ENCODE measurements at regions not wholly inside any gene's neighbourhood (a gene's known extent, or its start where the extent isn't known, plus 50 kb on each side); places are given as distances from the start of the nearest gene placed in this dataset.

- H3K4me1 ChIP-seq, result no peaks in the 10 kb centered on the region
- WGBS, 2 donors, result 36 to 52% methylated on average over 1 of the region's 1 CpG
- DNase-seq (ENCODE audit: low spot score in 2 of 2), result no peak
These were observed 149.9 kb downstream of the CRPPA start for GRCh38 chr7:16271355-16271915.

GRCh38 chr7:16270844-16271243 is 150.5 kb downstream of the CRPPA start:
- no peaks in the 10 kb centered on the region for H3K9me3 ChIP-seq
- DNase-seq (ENCODE audit: low spot score in 2 of 2), result no peak
- H3K27ac ChIP-seq, result no peak overlapping the region
- no peaks in the 10 kb centered on the region for H3K4me1 ChIP-seq
- H3K27me3 ChIP-seq, result no peaks in the 10 kb centered on the region
- WGBS, 2 donors, result 75 to 86% methylated on average over 4 of the region's 4 CpGs
- no peak for TF ChIP-seq CTCF (IDR thresholded peaks at IDR 0.05)
- TF ChIP-seq POLR2A (IDR thresholded peaks at IDR 0.05), result no peak
- no peak for TF ChIP-seq EP300 (IDR thresholded peaks at IDR 0.05)
- H3K36me3 ChIP-seq, result peaks cover 0 to 6% (median 0%) of the 10 kb centered on the region in 3 donors
- no peak overlapping the region for H3K4me3 ChIP-seq

More at GRCh38 chr7:16271355-16271915, 149.9 kb downstream of the CRPPA start:
- no peaks in the 10 kb centered on the region for H3K27me3 ChIP-seq
- peaks cover 0 to 6% (median 0%) of the 10 kb centered on the region in 3 donors for H3K36me3 ChIP-seq
- no peaks in the 10 kb centered on the region for H3K9me3 ChIP-seq
- H3K4me3 ChIP-seq, result no peak overlapping the region
- H3K27ac ChIP-seq, result no peak overlapping the region
- TF ChIP-seq CTCF (IDR thresholded peaks at IDR 0.05), result no peak
- no peak for TF ChIP-seq EP300 (IDR thresholded peaks at IDR 0.05)
- no peak for TF ChIP-seq POLR2A (IDR thresholded peaks at IDR 0.05)

GRCh38 chr7:16268821-16269768 is 152.2 kb downstream of the CRPPA start:
- Histone ChIP-seq H3K36me3 (no peaks in the 10 kb centered on the region), H3K4me1 (peaks cover 0 to 3% (median 0%) of the 10 kb centered on the region in 4 donors), H3K4me3 (no peak overlapping the region), H3K27ac (no peak overlapping the region), H3K27me3 (no peaks in the 10 kb centered on the region), H3K9me3 (no peaks in the 10 kb centered on the region)
- DNase-seq (ENCODE audit: low spot score in 2 of 2), result no peak
- WGBS, 2 donors, result 81 to 87% methylated on average over 12 of the region's 12 CpGs
- TF ChIP-seq EP300 (IDR thresholded peaks at IDR 0.05), result no peak
- no peak for TF ChIP-seq CTCF (IDR thresholded peaks at IDR 0.05)
- TF ChIP-seq POLR2A (IDR thresholded peaks at IDR 0.05), result no peak

GRCh38 chr7:16267953-16268820 is 153.2 kb downstream of the CRPPA start:
- H3K27ac ChIP-seq, result no peak overlapping the region
- no peak for DNase-seq (ENCODE audit: low spot score in 2 of 2)
- no peaks in the 10 kb centered on the region for H3K9me3 ChIP-seq
- no peak overlapping the region for H3K4me3 ChIP-seq
- H3K4me1 ChIP-seq, result peaks cover 0 to 3% (median 0%) of the 10 kb centered on the region in 4 donors
- H3K27me3 ChIP-seq, result no peaks in the 10 kb centered on the region
- 92 to 93% methylated on average over 5 of the region's 5 CpGs for WGBS, 2 donors
- TF ChIP-seq POLR2A (IDR thresholded peaks at IDR 0.05), result no peak
- TF ChIP-seq CTCF (IDR thresholded peaks at IDR 0.05), result no peak
- TF ChIP-seq EP300 (IDR thresholded peaks at IDR 0.05), result no peak
- no peaks in the 10 kb centered on the region for H3K36me3 ChIP-seq

Measured in tibial nerve (tissue), 4 donors.